ENCODE measurements at regions not wholly inside any gene's neighbourhood (a gene's known extent, or its start where the extent isn't known, plus 50 kb on each side); places are given as distances from the start of the nearest gene placed in this dataset.
"Not testable (repeated sequence)": the region's sequence is repeated elsewhere in the genome, so short reads cannot be mapped to it uniquely, and the experiment has no call there.

- not testable (repeated sequence) for TF ChIP-seq EZH2 (IDR thresholded peaks at IDR 0.05; ENCODE audit: insufficient read depth, low read length); CTCF (IDR thresholded peaks at IDR 0.05; ENCODE audit: insufficient read depth, low read depth, low read length)
These were observed 106.0 kb upstream of the ESX1 start for GRCh38 chrX:104360774-104361173.
